Testis (tissue), 2 donors: ENCODE measurements at regions not wholly inside any gene's neighbourhood (a gene's known extent, or its start where the extent isn't known, plus 50 kb on each side); places are given as distances from the start of the nearest gene placed in this dataset.

ENCODE experiments used
- DNase-seq: peaks from one replicate; pipeline ENCODE4 v3.0.0-alpha.2; 2019
- H3K27ac ChIP-seq, 2 donors: fragments of 200-600 bp; sonication (generic); one replicate each; pipeline ENCODE4 v1.5.1; 2019
- H3K27me3 ChIP-seq: fragments of 200-600 bp; sonication (generic); one replicate; pipeline ENCODE4 v1.5.1; 2019
- H3K36me3 ChIP-seq: fragments of 200-600 bp; sonication (generic); one replicate; pipeline ENCODE4 v1.5.1; 2017; ENCODE audit warnings: low read depth; ENCODE audit errors: missing control alignments
- H3K4me1 ChIP-seq: fragments of 200-600 bp; sonication (generic); one replicate; pipeline ENCODE4 v1.5.1; 2019
- H3K4me3 ChIP-seq, 2 donors: fragments of 200-600 bp; sonication (generic); one replicate each; pipeline ENCODE4 v1.5.1; 2017 to 2019
- H3K9me3 ChIP-seq: fragments of 200-600 bp; sonication (generic); one replicate; pipeline ENCODE4 v1.5.1; 2017
- CTCF ChIP-seq, 3 experiments: fragments of 450-650 bp in 2 of 3; fragments of 200-600 bp in 1 of 3; sonication (generic) in 1 of 3; IDR thresholded peaks; one replicate each; pipeline ENCODE4 v1.5.1; 2016 to 2019; ENCODE audit warnings: antibody characterized with exemption in 3 of 3, mild to moderate bottlenecking in 2 of 3, moderate library complexity in 1 of 3
- POLR2A ChIP-seq: fragments of 450-650 bp; IDR thresholded peaks from one replicate; pipeline ENCODE4 v1.6.1; 2017; ENCODE audit warnings: antibody characterized with exemption, mild to moderate bottlenecking, moderate library complexity
- WGBS, 2 donors: methylation state at CpG; one replicate each; pipeline ENCODE4 v1.1.5; 2018; 5-methylcytosine and 5-hydroxymethylcytosine counted together
- intact Hi-C: fragments of 100-400 bp; cut with DNase I; formaldehyde crosslinking; loops from one replicate; pipeline ENCODE4 v1.15.1; 2023; ENCODE audit warnings: low total_unique reads

GRCh38 chr10:124175701-124176348, 82.4 kb upstream of the CHST15 start:
- Histone ChIP-seq H3K4me3 (no peak overlapping the region), H3K4me1 (peaks cover 3% of the 10 kb centered on the region), H3K36me3 (no peaks in the 10 kb centered on the region), H3K27me3 (no peaks in the 10 kb centered on the region), H3K9me3 (no peaks in the 10 kb centered on the region), H3K27ac (no peak overlapping the region)
- no peak for DNase-seq
- intact Hi-C loops = no loop called here
- TF ChIP-seq CTCF (IDR thresholded peaks at IDR 0.05) (no peak), POLR2A (no peak)
- 82 to 92% methylated on average over 10 of the region's 10 CpGs for WGBS, 2 donors

GRCh38 chr10:124174673-124175645, 81.6 kb upstream of the CHST15 start:
- no peaks in the 10 kb centered on the region for H3K27me3 ChIP-seq
- no peak overlapping the region for H3K27ac ChIP-seq
- H3K9me3 ChIP-seq = no peaks in the 10 kb centered on the region
- no peak for DNase-seq
- intact Hi-C loops = no loop called here
- H3K4me1 ChIP-seq = peaks cover 3% of the 10 kb centered on the region
- WGBS, 2 donors = 93 to 94% methylated on average over 10 of the region's 10 CpGs
- TF ChIP-seq POLR2A (no peak), CTCF (IDR thresholded peaks at IDR 0.05) (no peak)
- H3K36me3 ChIP-seq = no peaks in the 10 kb centered on the region
- H3K4me3 ChIP-seq = no peak overlapping the region

GRCh38 chr10:124174071-124174566, 80.7 kb upstream of the CHST15 start:
- WGBS, 2 donors = 93 to 94% methylated on average over 3 to 15 of the region's 15 CpGs
- TF ChIP-seq CTCF (IDR thresholded peaks at IDR 0.05) = no peak
- intact Hi-C loops = no loop called here
- DNase-seq = no peak
- no peaks in the 10 kb centered on the region for H3K36me3 ChIP-seq
- no peak overlapping the region for H3K27ac ChIP-seq
- H3K4me1 ChIP-seq = peaks cover 3% of the 10 kb centered on the region
- H3K27me3 ChIP-seq = no peaks in the 10 kb centered on the region
- no peak overlapping the region for H3K4me3 ChIP-seq
- no peaks in the 10 kb centered on the region for H3K9me3 ChIP-seq

- TF ChIP-seq CTCF (IDR thresholded peaks at IDR 0.05) (no peak), POLR2A (no peak)
- WGBS, 2 donors = 85 to 87% methylated on average over 12 to 16 of the region's 16 CpGs
- no peak overlapping the region for H3K4me3 ChIP-seq
- no peaks in the 10 kb centered on the region for H3K27me3 ChIP-seq
- peaks cover 3% of the 10 kb centered on the region for H3K4me1 ChIP-seq
- H3K27ac ChIP-seq = no peak overlapping the region
- no peak for DNase-seq
- intact Hi-C loops = no loop called here
- H3K36me3 ChIP-seq = no peaks in the 10 kb centered on the region
- H3K9me3 ChIP-seq = no peaks in the 10 kb centered on the region
These were observed 80.0 kb upstream of the CHST15 start for GRCh38 chr10:124173298-124173900.
